ENCODE measurements at regions not wholly inside any gene's neighbourhood (a gene's known extent, or its start where the extent isn't known, plus 50 kb on each side); places are given as distances from the start of the nearest gene placed in this dataset.
"Not testable (repeated sequence)": the region's sequence is repeated elsewhere in the genome, so short reads cannot be mapped to it uniquely, and the experiment has no call there.

GRCh38 chr1:98287626-98288025 is 366.8 kb upstream of the DPYD start:
- DNase-seq (ENCODE audit: low spot score): no peak

GRCh38 chr1:98286656-98287055 is 365.8 kb upstream of the DPYD start:
- DNase-seq (ENCODE audit: low spot score): no peak

DNA sequence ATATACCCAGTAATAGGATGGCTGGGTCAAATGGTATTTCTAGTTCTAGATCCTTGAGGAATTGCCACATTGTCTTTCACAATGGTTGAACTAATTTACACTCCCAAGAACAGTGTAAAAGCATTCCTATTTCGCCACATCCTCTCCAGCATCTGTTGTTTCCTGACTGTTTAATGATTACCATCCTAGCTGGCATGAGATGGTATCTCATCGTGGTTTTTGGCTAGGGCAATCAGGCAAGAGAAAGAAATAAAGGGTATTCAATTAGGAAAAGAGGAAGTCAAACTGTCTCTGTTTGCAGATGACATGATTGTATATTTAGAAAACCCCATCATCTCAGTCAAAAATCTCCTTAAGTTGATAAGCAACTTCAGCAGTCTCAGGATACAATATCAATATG is 364.5 kb upstream of the DPYD start:
- DNase-seq (ENCODE audit: low spot score): not testable (repeated sequence)

- DNase-seq (ENCODE audit: low spot score): no peak
These were observed 359.2 kb upstream of the DPYD start for GRCh38 chr1:98280049-98280448.

GRCh38 chr1:98278055-98278454 is 357.2 kb upstream of the DPYD start:
- DNase-seq (ENCODE audit: low spot score): no peak

DNA sequence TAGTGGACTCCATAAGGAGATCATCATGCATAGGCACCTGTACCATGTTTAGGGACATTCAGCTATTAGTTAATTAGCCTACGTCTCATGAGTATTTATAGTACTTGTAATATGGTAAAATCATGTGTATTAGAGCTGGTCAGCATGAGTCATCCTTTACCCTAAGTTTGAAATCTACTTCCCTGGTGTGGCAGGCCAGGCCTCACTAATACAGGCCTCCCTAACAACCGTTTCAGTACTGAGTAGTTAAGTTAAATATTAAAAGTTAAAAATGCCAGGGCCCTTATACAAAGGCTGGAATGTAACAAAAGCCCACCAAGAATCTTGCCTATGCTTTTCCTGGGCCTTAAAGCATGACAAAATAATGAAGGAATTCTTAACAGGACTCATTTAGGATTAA is 356.3 kb upstream of the DPYD start:
- peak; percentile 13 for DNase-seq (ENCODE audit: low spot score)

DNA sequence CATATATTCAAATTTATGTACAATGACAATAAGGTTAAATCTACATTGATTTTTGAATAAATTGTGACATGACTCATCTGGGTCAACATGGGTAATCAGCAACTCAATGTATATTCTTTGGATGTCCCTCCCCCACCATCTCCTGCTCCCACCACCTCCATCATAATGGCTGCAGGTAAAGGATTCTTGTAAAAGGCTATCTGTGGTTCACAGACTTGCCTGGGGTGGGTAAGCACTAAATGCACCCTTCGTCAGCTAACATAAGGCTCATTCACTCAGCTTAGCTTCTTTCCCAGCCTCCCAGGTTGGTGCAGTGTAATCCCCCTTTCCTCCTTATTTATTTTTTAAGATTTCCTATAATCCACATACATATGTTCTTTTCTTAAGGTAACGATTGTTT is 355.7 kb upstream of the DPYD start:
- DNase-seq (ENCODE audit: low spot score): no peak

- DNase-seq (ENCODE audit: low spot score): no peak
These were observed 347.5 kb upstream of the DPYD start for GRCh38 chr1:98268316-98268715.

DNA sequence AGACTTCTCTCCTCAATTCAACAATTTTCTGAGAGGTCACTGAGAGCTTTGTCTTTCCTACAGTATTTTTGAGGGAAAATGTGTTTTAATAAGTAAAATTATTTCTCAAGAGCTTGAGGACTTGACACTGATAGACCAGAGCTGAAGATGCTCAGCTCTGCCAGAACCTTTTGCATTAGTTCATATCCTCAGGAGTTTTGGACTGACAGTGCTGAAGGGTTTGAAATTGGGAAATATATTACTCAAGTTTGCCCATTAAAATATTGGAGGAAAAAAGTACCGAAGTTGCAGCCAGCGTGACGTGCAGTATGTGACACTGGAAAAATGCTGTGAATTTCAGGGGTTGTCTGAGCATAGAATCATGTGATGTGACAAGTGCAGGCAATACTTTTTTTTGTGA is 346.6 kb upstream of the DPYD start:
- no peak for DNase-seq (ENCODE audit: low spot score)

GRCh38 chr1:98264727-98265126 is 343.9 kb upstream of the DPYD start:
- no peak for DNase-seq (ENCODE audit: low spot score)

DNA sequence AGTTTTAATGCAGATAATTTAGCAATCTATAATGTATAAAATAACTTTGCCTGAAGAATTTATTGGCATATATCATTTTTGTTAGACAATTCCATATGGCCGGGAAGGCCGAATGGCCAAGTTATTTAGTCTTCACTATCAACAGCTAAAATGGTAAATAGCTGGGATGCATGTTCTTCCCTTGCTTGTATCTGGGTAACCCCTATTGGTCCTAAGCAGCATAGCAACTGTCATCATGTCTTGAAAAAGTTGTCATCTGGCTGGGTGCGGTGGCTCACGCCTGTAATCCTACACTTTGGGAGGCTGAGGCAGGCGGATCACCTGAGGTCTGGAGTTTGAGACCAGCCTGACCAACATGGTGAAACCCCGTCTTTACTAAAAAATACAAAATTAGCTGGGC is 340.0 kb upstream of the DPYD start:
- DNase-seq (ENCODE audit: low spot score): no peak

DNA sequence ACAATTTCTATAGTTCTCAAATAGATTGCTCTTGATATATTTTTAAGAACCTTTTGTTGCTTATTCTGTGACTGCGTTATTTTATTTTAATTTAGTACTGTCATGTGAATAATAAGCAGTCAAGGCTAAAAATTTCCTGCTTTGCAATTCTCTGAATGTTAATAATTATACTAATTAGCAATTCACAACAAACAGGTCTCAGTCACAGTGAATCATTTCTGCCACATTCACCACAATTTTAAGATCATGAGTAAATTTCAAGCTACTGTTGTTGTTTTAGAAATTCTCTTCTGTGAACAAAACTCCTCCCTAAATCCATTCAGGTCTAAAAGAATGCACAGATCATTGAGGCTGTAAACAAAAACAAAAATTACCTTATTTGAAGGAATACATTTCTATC is 339.6 kb upstream of the DPYD start:
- no peak for DNase-seq (ENCODE audit: low spot score)

- DNase-seq (ENCODE audit: low spot score): no peak
These were observed 335.9 kb upstream of the DPYD start for GRCh38 chr1:98256700-98257099.

DNA sequence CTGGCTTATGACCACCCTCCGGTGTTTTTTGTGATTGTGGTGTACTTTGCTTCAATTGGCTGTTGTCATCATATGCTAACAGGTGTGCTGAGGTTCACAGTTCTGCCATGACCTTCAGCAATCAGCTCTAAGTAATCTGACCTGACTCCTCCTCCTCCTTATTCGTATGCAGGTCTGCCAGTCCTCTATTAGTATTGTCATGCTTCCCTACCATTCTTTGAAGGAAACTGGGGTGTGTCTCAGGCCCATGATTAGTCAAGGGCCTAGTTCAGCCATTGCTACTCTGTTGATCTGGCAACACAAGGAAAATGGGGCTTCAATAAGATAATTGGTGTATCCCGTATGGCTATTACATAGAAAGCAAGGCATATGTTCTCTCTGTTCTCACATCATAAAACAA is 332.3 kb upstream of the DPYD start:
- no peak for DNase-seq (ENCODE audit: low spot score)

- DNase-seq (ENCODE audit: low spot score): no peak
These were observed 330.7 kb upstream of the DPYD start for GRCh38 chr1:98251497-98251896.

GRCh38 chr1:98232678-98233077 is 311.8 kb upstream of the DPYD start:
- no peak for DNase-seq (ENCODE audit: low spot score)

DNA sequence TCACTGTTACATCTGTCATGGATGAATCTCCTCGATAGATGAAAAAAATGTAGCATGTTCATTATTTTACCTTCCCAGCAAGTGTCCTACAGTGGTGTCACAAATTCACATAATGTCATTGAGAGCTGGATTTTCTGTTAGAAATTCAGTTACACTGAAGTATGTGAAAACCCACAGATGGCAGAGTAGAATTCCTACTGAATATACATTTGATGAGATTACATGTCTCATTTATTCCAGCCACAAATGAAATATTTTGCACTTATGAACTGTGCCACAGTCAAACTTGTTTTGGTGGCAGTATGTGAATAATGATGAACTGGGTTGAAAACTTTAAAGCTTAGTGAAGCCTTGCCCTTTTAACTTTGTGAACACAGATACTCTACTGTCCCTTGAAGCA is 301.9 kb upstream of the DPYD start:
- no peak for DNase-seq (ENCODE audit: low spot score)

GRCh38 chr1:98221923-98222322 is 301.1 kb upstream of the DPYD start:
- no peak for DNase-seq (ENCODE audit: low spot score)

DNA sequence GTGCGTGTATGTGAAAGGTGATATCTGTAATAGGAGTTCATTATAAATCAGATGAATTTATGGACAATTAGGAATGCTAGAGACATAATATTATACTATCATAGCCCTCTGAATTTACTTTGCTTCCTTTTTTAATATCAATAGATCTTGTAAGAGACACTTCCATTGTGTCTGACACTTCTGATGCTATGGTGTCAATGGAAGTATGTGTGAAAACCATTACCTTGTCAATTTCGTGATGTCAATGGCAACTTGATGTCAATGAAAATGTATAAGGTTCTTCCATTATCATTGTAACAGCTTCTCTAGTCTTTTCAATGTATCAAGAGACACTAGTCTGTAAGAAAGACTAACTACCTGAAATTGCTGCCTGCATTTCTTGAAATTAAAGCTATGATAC is 296.8 kb upstream of the DPYD start:
- no peak for DNase-seq (ENCODE audit: low spot score)

DNA sequence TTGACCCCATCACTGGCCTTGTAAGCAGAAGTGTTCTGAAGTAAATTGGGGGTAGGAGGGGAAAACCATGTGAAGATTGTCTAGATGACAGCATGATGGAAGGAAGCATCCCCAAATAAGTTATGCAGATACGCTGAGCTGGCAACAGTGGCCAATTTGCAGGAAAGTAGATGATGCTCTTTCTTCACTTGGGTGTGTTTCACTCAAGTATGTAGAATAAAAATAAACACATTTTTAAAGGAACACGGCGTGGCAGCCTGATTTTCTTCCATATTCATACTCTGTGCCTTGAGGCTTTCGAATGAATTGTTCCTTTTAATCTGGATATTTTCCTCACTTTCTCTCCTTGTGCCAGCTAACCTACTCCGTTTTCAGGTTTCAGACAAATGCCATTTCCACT is 295.5 kb upstream of the DPYD start:
- DNase-seq (ENCODE audit: low spot score): no peak

DNA sequence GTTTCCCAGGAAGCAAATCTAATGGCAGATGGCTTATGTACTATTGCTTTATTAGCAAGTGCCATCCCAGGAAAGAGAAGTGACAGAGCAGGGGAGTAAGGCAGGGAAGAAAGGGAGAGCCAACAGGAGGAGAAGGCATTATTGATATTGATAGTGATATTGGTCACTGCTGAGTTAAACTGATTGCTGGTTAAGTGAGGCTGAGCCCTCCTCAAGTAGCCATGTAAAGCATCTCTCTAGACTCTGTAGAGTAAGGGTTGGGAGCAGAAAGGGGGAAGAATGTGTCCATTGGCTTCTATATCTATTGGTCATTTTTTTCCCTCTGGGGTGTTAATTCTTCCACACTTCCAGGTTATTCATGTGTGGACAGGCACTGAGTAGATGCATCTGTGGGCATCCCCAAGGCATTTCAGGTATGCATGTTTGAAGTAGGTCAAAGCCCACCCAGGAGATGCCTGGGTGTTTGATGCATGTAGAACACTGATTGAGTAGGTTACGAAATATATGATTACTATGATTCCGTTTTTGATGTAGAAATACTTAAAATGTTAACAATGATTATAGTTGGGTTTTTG is 290.5 kb upstream of the DPYD start:
- DNase-seq (ENCODE audit: low spot score): no peak

DNA sequence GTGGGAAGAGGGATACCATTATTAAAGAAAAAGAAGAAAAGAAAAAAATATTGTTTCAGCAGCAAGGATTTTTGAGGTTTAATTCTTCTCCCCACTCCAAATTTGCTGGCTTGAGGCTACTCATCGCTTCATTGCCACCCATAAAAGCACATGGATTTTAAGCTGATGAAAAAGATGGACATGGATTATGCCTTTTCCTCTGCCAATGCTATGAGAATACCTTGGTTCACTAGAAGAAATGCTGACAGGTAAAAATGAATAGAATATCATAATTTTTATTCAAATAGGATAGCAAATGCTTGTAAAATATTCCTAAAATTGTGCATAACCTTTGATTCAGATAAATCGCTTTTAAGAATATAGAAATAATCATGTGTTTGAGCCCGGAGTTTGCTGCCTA is 289.7 kb upstream of the DPYD start:
- DNase-seq (ENCODE audit: low spot score): no peak

DNA sequence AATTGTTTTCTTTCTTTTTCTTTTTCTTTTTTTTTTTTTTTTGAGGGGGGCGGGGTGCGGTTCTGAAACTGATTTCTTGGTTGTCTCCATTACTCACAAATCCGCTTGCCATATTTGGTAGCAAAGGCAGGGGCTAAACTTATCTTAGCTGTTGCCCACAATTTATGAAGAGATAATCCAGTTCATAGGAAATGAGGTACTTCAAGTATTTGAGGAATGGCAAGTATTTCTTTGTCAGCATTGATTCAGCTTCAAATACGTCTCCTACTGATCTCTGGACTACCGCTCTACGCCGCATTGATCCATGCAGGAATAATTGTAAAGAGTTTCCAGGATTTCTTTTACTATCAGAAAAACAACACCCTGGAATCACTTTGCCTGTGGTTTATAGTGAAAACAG is 289.2 kb upstream of the DPYD start:
- peak; percentile 57 for DNase-seq (ENCODE audit: low spot score)

GRCh38 chr1:98205291-98206017 is 284.6 kb upstream of the DPYD start:
- no peak for DNase-seq (ENCODE audit: low spot score)
